ENCODE measurements at regions not wholly inside any gene's neighbourhood (a gene's known extent, or its start where the extent isn't known, plus 50 kb on each side); places are given as distances from the start of the nearest gene placed in this dataset.

- DNase-seq = no peak
Measured at GRCh38 chr9:90044263-90044662, 439.5 kb downstream of the GADD45G start.

GRCh38 chr9:90044710-90045151, 439.9 kb downstream of the GADD45G start:
- peak; percentile 9 for DNase-seq

- DNase-seq = no peak
Measured at GRCh38 chr9:90046317-90046861, 441.6 kb downstream of the GADD45G start.

GRCh38 chr9:90047828-90048227, 443.0 kb downstream of the GADD45G start:
- DNase-seq = no peak

GRCh38 chr9:90052366-90052765, 447.6 kb downstream of the GADD45G start:
- DNase-seq = no peak

GRCh38 chr9:90053027-90053426, 448.2 kb downstream of the GADD45G start:
- peak; percentile 27 for DNase-seq

- no peak for DNase-seq
Measured at GRCh38 chr9:90054810-90055209, 450.0 kb downstream of the GADD45G start.

- no peak for DNase-seq
Measured at GRCh38 chr9:90055226-90055625, 450.4 kb downstream of the GADD45G start.

- no peak for DNase-seq
Measured at GRCh38 chr9:90057361-90057760, 452.5 kb downstream of the GADD45G start.

- DNase-seq = no peak
Measured at GRCh38 chr9:90058182-90058763, 453.5 kb downstream of the GADD45G start.

- DNase-seq = no peak
Measured at GRCh38 chr9:90059436-90059835, 454.6 kb downstream of the GADD45G start.

- no peak for DNase-seq
Measured at GRCh38 chr9:90060256-90060655, 455.4 kb downstream of the GADD45G start.

- DNase-seq = no peak
Measured at GRCh38 chr9:90061187-90061586, 456.4 kb downstream of the GADD45G start.

- DNase-seq = no peak
Measured at GRCh38 chr9:90062982-90063381, 458.2 kb downstream of the GADD45G start.

- DNase-seq = no peak
Measured at GRCh38 chr9:90064248-90064647, 459.4 kb downstream of the GADD45G start.

- no peak for DNase-seq
Measured at GRCh38 chr9:90064971-90065370, 460.2 kb downstream of the GADD45G start.

- no peak for DNase-seq
Measured at GRCh38 chr9:90065851-90066250, 461.0 kb downstream of the GADD45G start.

- DNase-seq = no peak
Measured at GRCh38 chr9:90069085-90069484, 464.3 kb downstream of the GADD45G start.

- DNase-seq = no peak
Measured at GRCh38 chr9:90070056-90070455, 465.2 kb downstream of the GADD45G start.

- no peak for DNase-seq
Measured at GRCh38 chr9:90070469-90070868, 465.7 kb downstream of the GADD45G start.

GRCh38 chr9:90070931-90071660, 466.3 kb downstream of the GADD45G start:
- no peak for DNase-seq

- no peak for DNase-seq
Measured at GRCh38 chr9:90073186-90073945, 468.6 kb downstream of the GADD45G start.

- DNase-seq = no peak
Measured at GRCh38 chr9:90074316-90074962, 469.6 kb downstream of the GADD45G start.
